Choroid plexus epithelial cell (primary cell): ENCODE measurements at regions not wholly inside any gene's neighbourhood (a gene's known extent, or its start where the extent isn't known, plus 50 kb on each side); places are given as distances from the start of the nearest gene placed in this dataset.

Source experiments
- DNase-seq: peaks from one replicate; pipeline ENCODE4 v3.0.0-alpha.2; 2010; ENCODE audit warnings: low read depth
- H3K4me3 ChIP-seq: 2 replicates; pipeline ENCODE4 v1.5.1; 2011; ENCODE audit warnings: low read depth, mild to moderate bottlenecking, control low read depth, low read length, moderate library complexity
- CTCF ChIP-seq: conservative IDR thresholded peaks from 2 replicates; pipeline ENCODE4 v1.5.1; 2011; ENCODE audit warnings: low read depth, mild to moderate bottlenecking, control low read depth, inconsistent platforms, low read length, moderate library complexity

- no peak overlapping the region for H3K4me3 ChIP-seq
- TF ChIP-seq CTCF, result no peak
- peak; percentile 71 for DNase-seq
Measured at GRCh38 chr2:180291060-180291459, 284.0 kb upstream of the CWC22 start.

DNA sequence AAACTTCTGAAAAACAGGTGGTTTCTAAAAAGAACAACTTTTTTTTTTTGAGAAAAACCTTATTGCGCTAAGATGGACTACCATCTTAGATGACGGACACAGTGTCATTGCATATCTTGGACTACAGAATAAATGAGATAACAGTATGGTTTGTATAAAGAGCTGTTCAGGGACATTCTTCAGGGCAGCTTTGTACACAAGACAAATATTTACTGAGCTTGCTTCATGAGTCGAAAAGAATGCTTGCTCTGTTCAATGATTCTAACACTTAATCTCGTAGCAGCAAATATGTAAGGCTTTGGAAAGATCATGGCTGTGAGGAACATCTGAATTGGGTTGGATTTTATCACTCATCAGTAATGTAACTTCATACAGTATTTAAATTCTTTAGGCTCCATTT is 282.5 kb upstream of the CWC22 start:
- H3K4me3 ChIP-seq, result no peak overlapping the region
- no peak for DNase-seq
- TF ChIP-seq CTCF, result no peak

- TF ChIP-seq CTCF, result no peak
- no peak overlapping the region for H3K4me3 ChIP-seq
- DNase-seq, result no peak
Measured at GRCh38 chr2:180279581-180279980, 272.5 kb upstream of the CWC22 start.

GRCh38 chr2:180276733-180277132 is 269.6 kb upstream of the CWC22 start:
- TF ChIP-seq CTCF, result no peak
- no peak overlapping the region for H3K4me3 ChIP-seq
- no peak for DNase-seq

- TF ChIP-seq CTCF, result no peak
- no peak overlapping the region for H3K4me3 ChIP-seq
- DNase-seq, result peak; percentile 46
Measured at GRCh38 chr2:180268006-180268405, 260.9 kb upstream of the CWC22 start.

DNA sequence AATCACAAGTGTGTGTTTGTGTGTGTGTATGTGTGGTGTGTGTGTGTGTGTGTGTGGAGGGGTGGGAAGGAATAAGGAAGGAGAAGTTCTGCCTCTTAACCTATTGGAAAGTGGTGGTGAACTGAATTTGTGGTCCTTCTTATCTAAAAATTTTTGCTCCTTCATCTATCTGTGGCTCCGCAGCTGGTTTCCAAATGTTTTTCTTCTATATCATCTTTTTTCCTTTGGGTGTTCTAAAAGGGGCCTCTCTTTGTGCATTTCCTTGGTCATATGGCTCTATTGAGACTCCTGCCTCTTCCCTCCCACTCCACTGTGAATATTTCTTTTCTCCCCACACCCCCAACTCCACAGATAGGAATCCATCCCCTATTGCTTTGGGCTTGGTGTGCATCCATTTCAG is 254.9 kb upstream of the CWC22 start:
- no peak for TF ChIP-seq CTCF
- H3K4me3 ChIP-seq, result no peak overlapping the region
- no peak for DNase-seq

DNA sequence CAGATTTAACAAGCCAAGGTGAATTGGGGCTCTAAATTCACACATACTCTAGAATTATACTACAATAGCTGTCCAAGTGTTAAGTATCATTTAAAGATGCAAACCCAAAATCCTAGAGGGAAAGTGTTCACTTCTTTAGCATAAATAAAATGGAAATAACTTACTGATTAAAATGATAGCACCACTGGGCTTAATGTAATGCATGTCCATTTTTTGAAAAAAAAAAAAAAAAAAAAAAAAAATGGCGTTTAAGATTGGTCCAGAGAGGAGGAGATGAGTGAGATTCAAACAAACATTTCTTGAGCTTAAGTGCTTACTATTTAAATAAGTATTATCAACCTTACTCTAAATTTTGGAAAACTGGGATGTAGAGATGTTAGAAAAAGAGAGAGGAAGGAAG is 251.5 kb upstream of the CWC22 start:
- no peak overlapping the region for H3K4me3 ChIP-seq
- no peak for TF ChIP-seq CTCF
- DNase-seq, result no peak
